ENCODE measurements at regions not wholly inside any gene's neighbourhood (a gene's known extent, or its start where the extent isn't known, plus 50 kb on each side); places are given as distances from the start of the nearest gene placed in this dataset.

DNA sequence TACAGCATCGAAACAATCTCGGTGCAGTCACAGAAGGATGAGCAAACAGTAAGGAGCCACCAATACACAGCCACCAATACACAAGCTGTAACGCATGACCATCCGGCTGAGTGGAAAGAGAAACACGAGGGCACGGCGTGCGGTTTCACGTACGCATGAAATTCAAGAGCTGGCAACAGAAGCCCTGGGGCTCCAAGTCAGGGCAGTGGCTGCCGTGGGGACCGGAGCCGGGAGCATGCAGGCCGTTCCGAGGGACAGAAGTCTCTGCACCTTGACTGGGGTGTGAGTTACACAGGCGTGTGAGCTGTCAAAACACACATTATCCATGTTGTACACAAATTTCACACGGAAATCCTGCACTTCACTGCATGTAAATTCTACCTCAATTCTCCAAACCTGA, 50.6 kb upstream of the METRNL start:
- TF ChIP-seq, protein P1, sequence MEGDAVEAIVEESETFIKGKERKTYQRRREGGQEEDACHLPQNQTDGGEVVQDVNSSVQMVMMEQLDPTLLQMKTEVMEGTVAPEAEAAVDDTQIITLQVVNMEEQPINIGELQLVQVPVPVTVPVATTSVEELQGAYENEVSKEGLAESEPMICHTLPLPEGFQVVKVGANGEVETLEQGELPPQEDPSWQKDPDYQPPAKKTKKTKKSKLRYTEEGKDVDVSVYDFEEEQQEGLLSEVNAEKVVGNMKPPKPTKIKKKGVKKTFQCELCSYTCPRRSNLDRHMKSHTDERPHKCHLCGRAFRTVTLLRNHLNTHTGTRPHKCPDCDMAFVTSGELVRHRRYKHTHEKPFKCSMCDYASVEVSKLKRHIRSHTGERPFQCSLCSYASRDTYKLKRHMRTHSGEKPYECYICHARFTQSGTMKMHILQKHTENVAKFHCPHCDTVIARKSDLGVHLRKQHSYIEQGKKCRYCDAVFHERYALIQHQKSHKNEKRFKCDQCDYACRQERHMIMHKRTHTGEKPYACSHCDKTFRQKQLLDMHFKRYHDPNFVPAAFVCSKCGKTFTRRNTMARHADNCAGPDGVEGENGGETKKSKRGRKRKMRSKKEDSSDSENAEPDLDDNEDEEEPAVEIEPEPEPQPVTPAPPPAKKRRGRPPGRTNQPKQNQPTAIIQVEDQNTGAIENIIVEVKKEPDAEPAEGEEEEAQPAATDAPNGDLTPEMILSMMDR (IDR thresholded peaks at IDR 0.05), result no peak
- Mint-ChIP-seq H3K36me3 (ENCODE audit: low read depth) (peaks cover 13% of the 10 kb centered on the region), H3K9me3 (no peaks in the 10 kb centered on the region), H3K4me3 (no peak overlapping the region), H3K4me1 (ENCODE audit: low read depth) (peaks cover 28% of the 10 kb centered on the region), H3K27me3 (no peaks in the 10 kb centered on the region), H3K27ac (no peak overlapping the region)
- intact Hi-C loops (cut with micrococcal nuclease), result no loop called here
- ATAC-seq (no peak), DNase-seq (no peak)
- POLR2A ChIA-PET, result no interaction called here
- CTCF ChIA-PET, result no interaction called here

DNA sequence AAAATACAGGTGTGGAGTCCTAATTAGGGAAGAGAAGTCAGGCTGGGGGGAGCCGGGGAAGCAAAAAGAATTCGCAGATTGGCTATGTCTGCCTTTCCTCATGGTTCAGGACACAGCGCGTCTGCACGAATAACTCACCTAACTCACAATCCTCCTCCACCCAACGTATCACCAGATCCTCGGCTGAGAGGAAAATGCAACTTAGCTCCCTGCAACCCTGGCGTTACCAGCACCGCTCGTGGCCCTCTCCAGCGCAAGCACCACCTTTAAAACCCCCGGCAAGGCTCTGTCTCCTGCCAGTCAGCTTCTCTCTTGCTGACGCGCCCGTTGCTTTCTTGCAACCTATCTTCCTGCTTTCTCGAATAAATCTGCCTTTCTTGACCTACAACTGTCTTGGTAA, 49.8 kb upstream of the METRNL start:
- H3K9me3 Mint-ChIP-seq, result no peaks in the 10 kb centered on the region
- H3K4me1 Mint-ChIP-seq (ENCODE audit: low read depth), result peaks cover 22% of the 10 kb centered on the region
- TF ChIP-seq, protein P1 (IDR thresholded peaks at IDR 0.05), result no peak
- H3K27me3 Mint-ChIP-seq, result no peaks in the 10 kb centered on the region
- no peak overlapping the region for H3K27ac Mint-ChIP-seq
- POLR2A ChIA-PET, result no interaction called here
- no peak for DNase-seq
- CTCF ChIA-PET, result no interaction called here
- ATAC-seq, result no peak
- intact Hi-C loops (cut with micrococcal nuclease), result no loop called here
- H3K4me3 Mint-ChIP-seq, result no peak overlapping the region
- H3K36me3 Mint-ChIP-seq (ENCODE audit: low read depth), result peaks cover 17% of the 10 kb centered on the region
